HUES6 (cell line): ENCODE measurements at regions not wholly inside any gene's neighbourhood (a gene's known extent, or its start where the extent isn't known, plus 50 kb on each side); places are given as distances from the start of the nearest gene placed in this dataset.

Experiments
- H3K27ac ChIP-seq: 2 replicates; pipeline ENCODE4 v1.7.0; 2013; ENCODE audit warnings: low read depth, mild to moderate bottlenecking, low read length, inconsistent platforms
- H3K27me3 ChIP-seq: 2 replicates; pipeline ENCODE4 v1.6.1; 2013; ENCODE audit warnings: low read length; ENCODE audit not compliant: control insufficient read depth, insufficient read depth
- H3K36me3 ChIP-seq: 2 replicates; pipeline ENCODE4 v1.6.1; 2013; ENCODE audit warnings: low read length; ENCODE audit not compliant: control insufficient read depth, insufficient read depth
- H3K4me1 ChIP-seq: 2 replicates; pipeline ENCODE4 v1.6.1; 2013; ENCODE audit warnings: low read length; ENCODE audit not compliant: control insufficient read depth, insufficient read depth
- H3K4me3 ChIP-seq: 2 replicates; pipeline ENCODE4 v1.5.1; 2013; ENCODE audit warnings: low read depth, low read length
- H3K9ac ChIP-seq: one replicate; pipeline ENCODE4 v1.6.1; 2013; ENCODE audit warnings: mild to moderate bottlenecking, low read length
- H3K9me3 ChIP-seq: 2 replicates; pipeline ENCODE4 v1.6.1; 2013; ENCODE audit warnings: low read depth, low read length; ENCODE audit not compliant: control insufficient read depth, insufficient read depth

DNA sequence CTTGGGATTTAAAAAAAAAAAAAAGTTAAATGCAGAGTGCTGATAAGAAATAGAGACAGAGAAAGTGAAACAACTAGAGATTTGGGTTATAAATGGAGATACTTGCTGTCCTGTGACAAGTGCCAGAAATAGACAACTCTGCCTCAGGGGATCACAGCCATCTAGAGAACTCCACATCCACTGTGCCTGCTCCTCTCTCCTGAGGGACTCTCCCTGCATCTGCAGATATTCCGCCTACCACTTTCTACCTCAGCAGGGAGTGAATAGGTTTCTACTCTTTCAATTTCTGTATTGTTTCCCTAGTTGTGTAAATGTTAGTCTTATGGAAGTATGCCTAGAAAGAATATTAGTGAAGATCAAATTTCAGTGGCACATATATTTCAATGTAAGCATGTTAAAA is 307.2 kb downstream of the HTR1A start:
- H3K4me3 ChIP-seq, result no peak overlapping the region
- no peak overlapping the region for H3K27ac ChIP-seq
- no peaks in the 10 kb centered on the region for H3K27me3 ChIP-seq
- H3K4me1 ChIP-seq, result no peaks in the 10 kb centered on the region
- H3K9ac ChIP-seq, result no peak overlapping the region
- H3K36me3 ChIP-seq, result no peaks in the 10 kb centered on the region
- no peaks in the 10 kb centered on the region for H3K9me3 ChIP-seq

- no peaks in the 10 kb centered on the region for H3K27me3 ChIP-seq
- no peak overlapping the region for H3K4me3 ChIP-seq
- no peaks in the 10 kb centered on the region for H3K36me3 ChIP-seq
- H3K27ac ChIP-seq, result no peak overlapping the region
- H3K9me3 ChIP-seq, result no peaks in the 10 kb centered on the region
- no peaks in the 10 kb centered on the region for H3K4me1 ChIP-seq
- H3K9ac ChIP-seq, result no peak overlapping the region
These were observed 311.7 kb downstream of the HTR1A start for GRCh38 chr5:63650581-63650980.

GRCh38 chr5:63648376-63648775 is 313.9 kb downstream of the HTR1A start:
- Histone ChIP-seq H3K27me3 (no peaks in the 10 kb centered on the region), H3K27ac (no peak overlapping the region)

DNA sequence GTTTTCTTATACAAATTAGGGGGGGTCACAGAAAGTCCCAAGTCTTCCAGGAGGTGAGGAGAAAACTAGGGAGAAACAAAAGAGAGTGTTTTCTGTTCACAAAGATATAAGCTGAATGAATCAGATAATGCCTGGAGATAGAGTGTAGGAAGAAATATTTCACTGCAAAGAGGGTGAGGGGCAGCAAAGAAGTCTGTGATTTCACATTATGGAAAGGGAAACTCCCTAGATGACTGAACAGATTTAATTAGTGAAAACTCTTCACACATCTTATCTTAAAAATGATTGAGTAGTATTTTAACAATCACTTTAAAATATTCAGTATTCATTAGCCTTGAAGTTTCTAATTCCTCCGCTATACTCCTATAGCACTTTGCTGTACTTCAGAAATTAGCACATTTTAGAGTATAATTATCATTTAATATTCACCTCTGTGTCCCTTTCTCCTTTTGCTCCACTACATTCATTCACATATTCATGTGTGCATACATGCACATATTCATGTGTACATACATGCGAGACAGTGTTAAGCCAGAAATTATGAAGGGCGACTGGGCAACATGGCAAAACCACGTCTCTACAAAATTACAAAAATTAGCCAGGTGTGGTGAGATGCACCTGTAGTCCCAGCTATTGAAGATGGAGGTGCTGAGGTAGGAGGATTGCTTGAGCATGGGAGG is 332.2 kb downstream of the HTR1A start:
- no peak overlapping the region for H3K27ac ChIP-seq
- H3K36me3 ChIP-seq, result no peaks in the 10 kb centered on the region
- H3K9me3 ChIP-seq, result no peaks in the 10 kb centered on the region

More at GRCh38 chr5:63648376-63648775, 313.9 kb downstream of the HTR1A start:
- H3K36me3 ChIP-seq, result no peaks in the 10 kb centered on the region
- no peak overlapping the region for H3K4me3 ChIP-seq
- no peaks in the 10 kb centered on the region for H3K4me1 ChIP-seq
- H3K9me3 ChIP-seq, result no peaks in the 10 kb centered on the region
- no peak overlapping the region for H3K9ac ChIP-seq

DNA sequence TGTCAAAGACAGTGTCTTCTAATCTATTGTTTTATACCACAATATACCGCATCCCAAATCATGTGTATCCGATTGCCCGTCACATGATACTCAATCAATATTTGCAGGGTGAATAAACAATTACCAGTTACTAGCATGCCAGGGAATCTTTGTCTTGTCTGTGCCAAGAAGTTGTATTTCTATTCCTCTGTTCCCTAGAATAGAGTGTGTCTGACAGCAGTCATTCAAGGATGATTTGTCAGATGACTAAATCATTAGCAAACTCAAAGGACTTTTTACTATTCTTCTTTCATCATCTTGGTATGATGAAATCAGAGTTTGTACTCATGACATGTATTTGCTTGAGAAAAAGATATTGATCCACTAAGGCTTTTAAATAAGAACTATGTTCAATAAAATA is 348.8 kb downstream of the HTR1A start:
- H3K27ac ChIP-seq, result no peak overlapping the region
- no peak overlapping the region for H3K4me3 ChIP-seq
- H3K36me3 ChIP-seq, result no peaks in the 10 kb centered on the region
- H3K27me3 ChIP-seq, result no peaks in the 10 kb centered on the region
- no peak overlapping the region for H3K9ac ChIP-seq
- H3K9me3 ChIP-seq, result no peaks in the 10 kb centered on the region
- H3K4me1 ChIP-seq, result no peaks in the 10 kb centered on the region

More for the DNA sequence above, 332.2 kb downstream of the HTR1A start:
- H3K27me3 ChIP-seq, result no peaks in the 10 kb centered on the region
- no peaks in the 10 kb centered on the region for H3K4me1 ChIP-seq
- H3K4me3 ChIP-seq, result no peak overlapping the region
- H3K9ac ChIP-seq, result no peak overlapping the region

GRCh38 chr5:63603996-63604395 is 358.2 kb downstream of the HTR1A start:
- Histone ChIP-seq H3K4me3 (no peak overlapping the region), H3K9me3 (no peaks in the 10 kb centered on the region), H3K36me3 (no peaks in the 10 kb centered on the region), H3K27ac (no peak overlapping the region), H3K27me3 (no peaks in the 10 kb centered on the region), H3K4me1 (no peaks in the 10 kb centered on the region), H3K9ac (no peak overlapping the region)

- H3K9me3 ChIP-seq, result no peaks in the 10 kb centered on the region
- H3K27me3 ChIP-seq, result no peaks in the 10 kb centered on the region
- no peaks in the 10 kb centered on the region for H3K4me1 ChIP-seq
- no peaks in the 10 kb centered on the region for H3K36me3 ChIP-seq
- no peak overlapping the region for H3K27ac ChIP-seq
- H3K9ac ChIP-seq, result no peak overlapping the region
- no peak overlapping the region for H3K4me3 ChIP-seq
These were observed 359.3 kb downstream of the HTR1A start for GRCh38 chr5:63602971-63603370.

DNA sequence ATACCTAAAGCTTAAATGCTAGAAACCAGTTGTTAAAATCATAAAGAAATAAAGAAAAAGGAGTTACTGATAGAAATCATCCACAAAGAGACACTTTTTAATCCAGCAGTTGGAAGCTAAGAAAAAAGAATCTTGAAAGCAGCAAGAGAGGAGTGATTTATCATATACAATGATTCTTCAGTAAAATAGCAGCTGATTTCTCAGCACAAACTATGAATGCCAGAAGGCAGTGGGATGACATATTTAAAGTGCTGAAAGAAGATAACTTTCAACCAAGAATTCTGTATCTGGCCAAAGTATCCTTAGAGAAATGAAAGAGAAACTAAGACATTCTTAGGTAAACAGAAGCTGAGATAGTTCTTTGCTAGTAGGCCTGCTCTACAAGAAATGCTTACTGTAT is 366.0 kb downstream of the HTR1A start:
- H3K27ac ChIP-seq, result no peak overlapping the region
- H3K4me3 ChIP-seq, result no peak overlapping the region
- H3K9me3 ChIP-seq, result no peaks in the 10 kb centered on the region
- H3K9ac ChIP-seq, result no peak overlapping the region
- no peaks in the 10 kb centered on the region for H3K27me3 ChIP-seq
- H3K36me3 ChIP-seq, result no peaks in the 10 kb centered on the region
- H3K4me1 ChIP-seq, result no peaks in the 10 kb centered on the region

DNA sequence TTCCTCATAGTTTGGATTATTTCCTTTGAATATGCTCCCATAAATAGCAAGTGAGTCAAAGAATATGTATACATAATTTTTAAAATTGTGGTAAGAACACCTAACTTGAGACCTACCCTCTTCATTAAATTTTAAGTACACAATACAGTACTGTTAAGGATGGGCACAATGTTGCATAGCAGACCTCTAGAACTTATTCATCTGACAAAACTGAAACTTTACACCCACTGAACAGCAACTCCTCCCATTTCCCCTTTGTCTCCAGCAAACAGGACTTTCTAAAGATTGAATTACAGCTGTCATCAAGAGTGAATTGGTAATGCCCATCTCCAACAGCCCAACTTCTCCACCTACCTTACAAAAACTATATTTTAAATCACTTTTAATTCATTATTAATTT is 388.9 kb downstream of the HTR1A start:
- no peaks in the 10 kb centered on the region for H3K9me3 ChIP-seq

DNA sequence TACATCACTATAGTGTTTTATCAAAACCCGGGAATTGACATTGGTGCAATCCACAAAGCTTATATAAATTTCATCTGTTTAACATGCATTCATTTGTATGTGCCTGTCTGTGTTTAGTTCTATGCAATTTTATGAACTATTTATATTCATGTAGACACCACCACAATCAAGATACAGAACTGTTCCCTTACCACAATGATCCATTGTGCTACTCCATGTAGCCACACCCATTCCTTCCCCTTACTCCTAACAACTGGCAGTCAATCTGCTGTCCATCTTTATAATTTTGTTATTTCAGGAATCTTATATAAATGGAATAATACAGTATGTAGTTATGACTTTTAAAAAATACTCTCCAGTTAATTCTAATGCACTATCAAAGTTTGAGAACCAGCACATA is 389.5 kb downstream of the HTR1A start:
- H3K9ac ChIP-seq, result no peak overlapping the region
- H3K4me3 ChIP-seq, result no peak overlapping the region
- no peaks in the 10 kb centered on the region for H3K9me3 ChIP-seq
- no peaks in the 10 kb centered on the region for H3K27me3 ChIP-seq
- H3K36me3 ChIP-seq, result no peaks in the 10 kb centered on the region
- H3K27ac ChIP-seq, result no peak overlapping the region
- no peaks in the 10 kb centered on the region for H3K4me1 ChIP-seq

More for the DNA sequence above, 388.9 kb downstream of the HTR1A start:
- H3K27ac ChIP-seq, result no peak overlapping the region
- H3K27me3 ChIP-seq, result no peaks in the 10 kb centered on the region
- H3K36me3 ChIP-seq, result no peaks in the 10 kb centered on the region
- H3K4me3 ChIP-seq, result no peak overlapping the region
- no peaks in the 10 kb centered on the region for H3K4me1 ChIP-seq
- no peak overlapping the region for H3K9ac ChIP-seq

DNA sequence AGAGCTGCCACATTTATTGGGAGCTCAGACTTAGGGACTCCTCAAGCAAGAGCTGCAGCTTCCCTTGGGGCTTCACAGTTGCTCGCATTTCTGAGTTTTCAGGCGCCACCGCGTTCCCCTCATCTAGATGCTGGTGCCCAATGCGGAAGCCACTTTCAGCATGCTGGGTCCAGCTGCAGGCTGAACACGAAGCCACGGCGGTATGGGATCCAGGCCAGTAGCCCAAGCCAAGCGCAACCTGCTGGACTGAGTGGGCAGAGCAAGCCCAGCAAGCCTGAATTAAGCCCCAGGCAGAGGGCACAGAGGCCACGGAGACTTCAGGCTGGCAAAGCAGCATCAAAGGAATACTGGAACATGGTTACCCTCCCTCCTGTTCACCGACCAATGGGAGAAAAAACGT is 391.5 kb downstream of the HTR1A start:
- H3K36me3 ChIP-seq, result no peaks in the 10 kb centered on the region
- H3K9me3 ChIP-seq, result no peaks in the 10 kb centered on the region
- no peaks in the 10 kb centered on the region for H3K27me3 ChIP-seq
- H3K27ac ChIP-seq, result no peak overlapping the region
- H3K4me3 ChIP-seq, result no peak overlapping the region
- no peak overlapping the region for H3K9ac ChIP-seq
- no peaks in the 10 kb centered on the region for H3K4me1 ChIP-seq

GRCh38 chr5:63564789-63565188 is 397.5 kb downstream of the HTR1A start:
- H3K36me3 ChIP-seq, result no peaks in the 10 kb centered on the region
- H3K4me3 ChIP-seq, result no peak overlapping the region
- no peak overlapping the region for H3K9ac ChIP-seq
- no peaks in the 10 kb centered on the region for H3K27me3 ChIP-seq
- H3K27ac ChIP-seq, result no peak overlapping the region
- peaks cover 8% of the 10 kb centered on the region for H3K9me3 ChIP-seq
- H3K4me1 ChIP-seq, result no peaks in the 10 kb centered on the region
